ENCODE measurements at regions not wholly inside any gene's neighbourhood (a gene's known extent, or its start where the extent isn't known, plus 50 kb on each side); places are given as distances from the start of the nearest gene placed in this dataset.

DNA sequence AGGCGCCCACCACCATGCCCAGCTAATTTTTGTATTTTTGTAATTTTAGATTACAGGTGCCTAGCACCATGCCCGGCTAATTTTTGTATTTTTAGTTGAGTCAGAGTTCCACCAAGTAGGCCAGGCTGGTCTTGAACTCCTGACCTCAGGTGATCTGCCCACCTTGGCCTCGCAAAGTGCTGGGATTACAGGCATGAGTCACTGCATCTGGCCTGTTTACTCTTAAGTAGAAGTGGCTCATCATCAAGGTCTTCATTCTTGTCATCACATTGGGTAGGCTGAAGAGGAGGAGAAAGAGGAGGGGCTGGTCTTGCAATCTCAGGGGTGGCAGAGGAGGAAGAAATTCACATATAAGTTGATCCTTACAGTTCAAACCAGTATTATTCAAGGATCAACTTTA lies 152.4 kb upstream of the ATP2B1 start:
- no peak overlapping the region for H3K27ac ChIP-seq (ENCODE audit: low read depth in 1 of 3, low read length in 2 of 3)
- H3K9me3 ChIP-seq (ENCODE audit: control insufficient read depth in 2 of 2, insufficient read depth in 1 of 2, low read depth in 1 of 2, low read length in 1 of 2) = no peaks in the 10 kb centered on the region
- H3K36me3 ChIP-seq (ENCODE audit: control insufficient read depth in 3 of 3, insufficient read depth in 2 of 3, low read depth in 1 of 3, low read length in 3 of 3) = no peaks in the 10 kb centered on the region
- FAIRE-seq = no peak
- H3K27me3 ChIP-seq (ENCODE audit: control insufficient read depth in 3 of 3, insufficient read depth in 3 of 3, low read length in 3 of 3) = no peaks in the 10 kb centered on the region
- 69 to 90% (median 84%) methylated on average over 3 of the region's 3 CpGs for WGBS, 3 donors
- no peaks in the 10 kb centered on the region for H3K4me1 ChIP-seq (ENCODE audit: control insufficient read depth in 3 of 3, insufficient read depth in 2 of 3, low read depth in 1 of 3, low read length in 2 of 3)
- DNase-seq = no peak
- H3K4me3 ChIP-seq (ENCODE audit: low read depth in 1 of 3, low read length in 3 of 3) = no peak overlapping the region

DNA sequence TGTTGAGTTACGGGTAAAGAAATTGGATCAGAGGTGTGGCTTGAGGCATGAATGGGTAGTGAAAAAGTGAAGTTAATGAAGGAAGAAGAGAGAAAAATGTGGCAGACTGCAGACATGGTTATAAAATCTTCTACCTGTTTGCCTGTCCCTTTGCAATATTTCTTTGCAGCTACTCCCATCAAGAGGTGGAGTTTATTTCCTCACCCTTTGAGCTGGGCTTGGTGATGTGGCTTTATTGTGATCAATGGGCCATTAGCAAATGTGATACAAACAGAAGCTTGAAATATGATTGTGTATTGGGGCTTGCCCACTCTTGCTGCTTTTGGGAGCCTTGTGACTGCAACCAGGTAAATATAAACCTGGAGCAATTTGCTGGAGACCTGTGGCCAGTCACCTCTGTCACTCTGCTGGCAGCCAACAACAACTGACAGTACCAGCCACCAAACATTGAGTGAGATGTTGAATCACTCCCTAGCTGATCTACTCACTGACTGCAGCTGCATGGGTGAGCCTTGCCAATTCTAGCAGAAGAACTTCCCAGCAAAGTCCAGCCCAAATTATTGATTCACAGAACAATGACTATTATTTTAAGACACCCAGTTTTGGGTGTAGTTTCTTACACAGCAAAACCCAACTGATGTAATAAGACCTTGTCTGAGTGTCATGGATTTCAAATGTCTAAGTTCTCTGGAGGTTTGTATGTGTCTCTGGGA lies 151.0 kb upstream of the ATP2B1 start:
- Histone ChIP-seq H3K27ac (ENCODE audit: low read depth in 1 of 3, low read length in 2 of 3) (no peak overlapping the region), H3K4me3 (ENCODE audit: low read depth in 1 of 3, low read length in 3 of 3) (no peak overlapping the region), H3K27me3 (ENCODE audit: control insufficient read depth in 3 of 3, insufficient read depth in 3 of 3, low read length in 3 of 3) (no peaks in the 10 kb centered on the region), H3K36me3 (ENCODE audit: control insufficient read depth in 3 of 3, insufficient read depth in 2 of 3, low read depth in 1 of 3, low read length in 3 of 3) (no peaks in the 10 kb centered on the region), H3K9me3 (ENCODE audit: control insufficient read depth in 2 of 2, insufficient read depth in 1 of 2, low read depth in 1 of 2, low read length in 1 of 2) (no peaks in the 10 kb centered on the region), H3K4me1 (ENCODE audit: control insufficient read depth in 3 of 3, insufficient read depth in 2 of 3, low read depth in 1 of 3, low read length in 2 of 3) (no peaks in the 10 kb centered on the region)
- DNase-seq (peak; percentile 43 to 60), FAIRE-seq (no peak)
- 0 to 43% (median 7%) methylated on average over 1 of the region's 1 CpG for WGBS, 3 donors

DNA sequence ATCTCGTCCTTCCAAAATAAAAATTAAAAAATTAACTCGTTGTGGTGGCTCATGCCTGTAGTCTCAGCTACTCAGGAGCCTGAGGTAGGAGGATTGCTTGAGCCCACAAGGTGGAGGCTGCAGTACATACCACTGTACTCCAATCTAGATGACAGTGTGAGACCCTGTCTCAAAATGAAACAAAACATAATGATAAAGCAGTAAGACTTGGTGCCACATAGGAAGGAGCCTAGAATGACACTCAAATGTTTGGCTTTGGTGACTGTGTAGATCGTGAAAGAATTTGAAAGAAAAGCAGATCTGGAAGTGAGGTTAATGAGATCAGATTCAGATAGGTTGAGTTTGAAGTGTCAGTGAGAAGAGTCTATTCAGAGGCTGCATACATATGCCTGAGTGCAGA lies 150.1 kb upstream of the ATP2B1 start:
- H3K27me3 ChIP-seq (ENCODE audit: control insufficient read depth in 3 of 3, insufficient read depth in 3 of 3, low read length in 3 of 3) = no peaks in the 10 kb centered on the region
- 84 to 94% (median 87%) methylated on average over 3 of the region's 3 CpGs for WGBS, 3 donors
- H3K9me3 ChIP-seq (ENCODE audit: control insufficient read depth in 2 of 2, insufficient read depth in 1 of 2, low read depth in 1 of 2, low read length in 1 of 2) = no peaks in the 10 kb centered on the region
- no peak overlapping the region for H3K27ac ChIP-seq (ENCODE audit: low read depth in 1 of 3, low read length in 2 of 3)
- no peak overlapping the region for H3K4me3 ChIP-seq (ENCODE audit: low read depth in 1 of 3, low read length in 3 of 3)
- no peak for DNase-seq
- H3K36me3 ChIP-seq (ENCODE audit: control insufficient read depth in 3 of 3, insufficient read depth in 2 of 3, low read depth in 1 of 3, low read length in 3 of 3) = no peaks in the 10 kb centered on the region
- H3K4me1 ChIP-seq (ENCODE audit: control insufficient read depth in 3 of 3, insufficient read depth in 2 of 3, low read depth in 1 of 3, low read length in 2 of 3) = no peaks in the 10 kb centered on the region
- FAIRE-seq = no peak

DNA sequence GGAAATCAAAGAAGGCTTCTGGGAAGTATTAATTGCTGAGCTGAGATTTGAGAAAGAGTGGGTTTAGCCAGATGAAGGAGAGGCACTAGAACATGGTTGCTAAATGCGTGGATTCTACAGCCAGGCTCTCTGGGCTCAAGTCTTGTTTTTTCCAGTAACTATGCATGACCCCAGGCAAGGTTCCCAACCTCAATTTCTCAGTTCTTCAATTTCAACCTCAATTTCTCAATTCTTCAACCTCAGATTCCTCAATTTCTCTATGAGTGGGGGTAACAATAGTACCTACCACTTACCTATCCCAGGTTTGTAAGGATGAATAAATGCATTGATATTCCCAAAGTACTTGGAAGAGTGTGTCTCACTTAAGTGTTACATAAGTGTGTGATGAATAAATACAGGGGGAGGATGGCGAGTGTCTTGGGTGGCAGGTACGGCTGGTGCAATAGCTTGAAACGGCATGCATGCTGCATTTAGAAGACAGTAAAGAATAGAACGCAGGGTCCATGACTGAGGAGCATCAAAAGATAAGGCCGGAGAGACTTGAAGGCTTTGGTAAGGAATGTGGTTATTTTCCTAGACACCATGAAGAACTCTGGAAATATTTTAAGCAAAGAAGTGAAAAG lies 149.1 kb upstream of the ATP2B1 start:
- H3K4me1 ChIP-seq (ENCODE audit: control insufficient read depth in 3 of 3, insufficient read depth in 2 of 3, low read depth in 1 of 3, low read length in 2 of 3) = no peaks in the 10 kb centered on the region
- FAIRE-seq (no peak), DNase-seq (no peak)
- H3K36me3 ChIP-seq (ENCODE audit: control insufficient read depth in 3 of 3, insufficient read depth in 2 of 3, low read depth in 1 of 3, low read length in 3 of 3) = no peaks in the 10 kb centered on the region
- H3K9me3 ChIP-seq (ENCODE audit: control insufficient read depth in 2 of 2, insufficient read depth in 1 of 2, low read depth in 1 of 2, low read length in 1 of 2) = no peaks in the 10 kb centered on the region
- H3K4me3 ChIP-seq (ENCODE audit: low read depth in 1 of 3, low read length in 3 of 3) = no peak overlapping the region
- H3K27me3 ChIP-seq (ENCODE audit: control insufficient read depth in 3 of 3, insufficient read depth in 3 of 3, low read length in 3 of 3) = no peaks in the 10 kb centered on the region
- H3K27ac ChIP-seq (ENCODE audit: low read depth in 1 of 3, low read length in 2 of 3) = no peak overlapping the region
- 91 to 96% (median 93%) methylated on average over 6 of the region's 6 CpGs for WGBS, 3 donors

DNA sequence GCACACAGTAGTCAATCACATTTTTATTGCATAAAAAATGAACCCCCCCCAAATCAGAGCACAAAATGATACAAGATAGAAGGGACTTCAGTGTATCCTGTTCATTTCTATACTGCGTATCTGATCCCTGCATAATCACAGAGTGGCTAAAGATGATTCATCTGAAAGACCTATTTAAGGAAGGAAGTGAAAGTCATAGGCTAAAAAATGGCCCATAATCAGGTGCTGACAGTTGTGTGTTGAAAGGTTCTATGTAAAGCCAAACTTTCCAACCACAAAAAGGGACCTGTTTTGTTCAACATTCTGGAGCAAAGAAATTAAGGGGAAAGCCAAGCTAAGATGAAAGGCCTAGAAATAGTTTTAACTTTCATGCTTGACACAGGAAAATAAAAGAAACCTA lies 147.8 kb upstream of the ATP2B1 start:
- Histone ChIP-seq H3K27ac (ENCODE audit: low read depth in 1 of 3, low read length in 2 of 3) (no peak overlapping the region), H3K27me3 (ENCODE audit: control insufficient read depth in 3 of 3, insufficient read depth in 3 of 3, low read length in 3 of 3) (no peaks in the 10 kb centered on the region), H3K4me1 (ENCODE audit: control insufficient read depth in 3 of 3, insufficient read depth in 2 of 3, low read depth in 1 of 3, low read length in 2 of 3) (no peaks in the 10 kb centered on the region), H3K36me3 (ENCODE audit: control insufficient read depth in 3 of 3, insufficient read depth in 2 of 3, low read depth in 1 of 3, low read length in 3 of 3) (no peaks in the 10 kb centered on the region), H3K9me3 (ENCODE audit: control insufficient read depth in 2 of 2, insufficient read depth in 1 of 2, low read depth in 1 of 2, low read length in 1 of 2) (no peaks in the 10 kb centered on the region), H3K4me3 (ENCODE audit: low read depth in 1 of 3, low read length in 3 of 3) (no peak overlapping the region)
- DNase-seq = no peak
- no peak for FAIRE-seq
- WGBS, 3 donors = 76 to 84% (median 78%) methylated on average over 1 of the region's 1 CpG

DNA sequence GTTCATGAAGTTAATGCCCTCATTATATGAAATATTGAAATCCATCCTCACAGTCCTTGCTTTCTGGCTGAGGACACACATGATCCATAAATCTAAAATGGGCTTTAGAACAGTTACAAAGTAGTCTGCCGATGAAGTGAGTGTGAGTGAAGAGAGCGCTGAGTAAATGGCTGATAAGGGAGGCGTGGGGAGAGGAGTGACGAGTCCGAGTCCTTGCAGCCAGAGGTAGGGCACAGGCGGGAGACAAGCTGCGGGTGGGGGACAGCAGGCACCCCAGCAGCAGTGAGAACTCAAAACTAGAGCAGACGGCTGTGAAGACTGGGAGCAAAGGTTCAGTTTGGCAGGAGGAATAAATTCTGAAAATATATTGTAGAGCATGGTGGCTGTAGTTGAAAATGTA lies 140.1 kb upstream of the ATP2B1 start:
- no peaks in the 10 kb centered on the region for H3K27me3 ChIP-seq (ENCODE audit: control insufficient read depth in 3 of 3, insufficient read depth in 3 of 3, low read length in 3 of 3)
- no peaks in the 10 kb centered on the region for H3K9me3 ChIP-seq (ENCODE audit: control insufficient read depth in 2 of 2, insufficient read depth in 1 of 2, low read depth in 1 of 2, low read length in 1 of 2)
- DNase-seq (peak in 1 of 2 donors; percentile 29), FAIRE-seq (no peak)
- no peak overlapping the region for H3K27ac ChIP-seq (ENCODE audit: low read depth in 1 of 3, low read length in 2 of 3)
- H3K4me3 ChIP-seq (ENCODE audit: low read depth in 1 of 3, low read length in 3 of 3) = no peak overlapping the region
- H3K36me3 ChIP-seq (ENCODE audit: control insufficient read depth in 3 of 3, insufficient read depth in 2 of 3, low read depth in 1 of 3, low read length in 3 of 3) = no peaks in the 10 kb centered on the region
- WGBS, 3 donors = 38 to 69% (median 55%) methylated on average over 8 of the region's 8 CpGs
- no peaks in the 10 kb centered on the region for H3K4me1 ChIP-seq (ENCODE audit: control insufficient read depth in 3 of 3, insufficient read depth in 2 of 3, low read depth in 1 of 3, low read length in 2 of 3)

DNA sequence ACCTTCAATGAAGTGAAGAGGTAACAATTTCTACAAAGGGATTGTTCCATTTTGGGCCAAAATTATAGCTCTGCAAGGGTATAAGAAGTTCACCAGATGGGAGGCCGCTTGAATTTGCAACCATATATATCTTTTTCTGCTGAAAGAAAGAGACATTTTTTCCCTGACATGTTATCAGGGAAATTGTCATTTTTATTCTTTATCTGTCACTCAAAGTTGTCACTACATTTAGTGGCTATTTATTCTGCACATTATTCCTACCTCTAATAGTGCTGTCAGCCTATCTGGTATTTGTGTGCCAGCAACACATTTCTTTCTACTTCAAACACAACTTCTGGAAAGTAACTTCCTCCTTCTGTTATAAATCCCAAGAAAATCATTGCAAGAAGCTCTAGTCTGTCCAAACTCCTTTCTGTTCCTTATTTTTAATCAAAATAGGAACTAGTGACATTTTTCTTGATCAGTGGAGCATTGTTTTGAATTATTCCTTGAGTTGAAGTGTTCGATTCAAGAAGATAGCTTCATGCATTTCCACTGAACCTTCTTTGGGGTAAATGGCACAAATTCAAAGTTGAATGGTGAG lies 137.9 kb upstream of the ATP2B1 start:
- Histone ChIP-seq H3K36me3 (ENCODE audit: control insufficient read depth in 3 of 3, insufficient read depth in 2 of 3, low read depth in 1 of 3, low read length in 3 of 3) (no peaks in the 10 kb centered on the region), H3K27ac (ENCODE audit: low read depth in 1 of 3, low read length in 2 of 3) (no peak overlapping the region), H3K4me1 (ENCODE audit: control insufficient read depth in 3 of 3, insufficient read depth in 2 of 3, low read depth in 1 of 3, low read length in 2 of 3) (no peaks in the 10 kb centered on the region), H3K27me3 (ENCODE audit: control insufficient read depth in 3 of 3, insufficient read depth in 3 of 3, low read length in 3 of 3) (no peaks in the 10 kb centered on the region), H3K4me3 (ENCODE audit: low read depth in 1 of 3, low read length in 3 of 3) (no peak overlapping the region), H3K9me3 (ENCODE audit: control insufficient read depth in 2 of 2, insufficient read depth in 1 of 2, low read depth in 1 of 2, low read length in 1 of 2) (no peaks in the 10 kb centered on the region)
- FAIRE-seq = no peak
- no peak for DNase-seq
- 89 to 96% (median 95%) methylated on average over 2 of the region's 2 CpGs for WGBS, 3 donors

DNA sequence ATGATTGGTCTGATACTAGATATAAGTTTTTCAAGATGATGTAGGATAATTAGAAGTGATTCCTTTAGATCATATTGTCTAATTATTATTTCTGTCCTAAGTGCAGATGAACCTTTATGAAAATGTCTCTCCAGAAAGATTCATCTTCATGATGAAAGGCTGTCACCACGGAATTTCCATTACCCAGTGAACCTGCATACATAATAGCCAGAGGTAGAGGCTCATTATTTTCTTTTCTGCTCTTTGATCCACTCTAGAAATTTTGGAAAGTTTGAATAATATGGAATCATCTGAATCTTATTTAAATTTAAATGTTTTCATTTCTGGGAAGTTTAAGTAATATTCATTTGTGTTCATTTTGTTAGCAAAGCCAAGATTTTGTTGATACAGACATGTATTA lies 137.1 kb upstream of the ATP2B1 start:
- DNase-seq (no peak), FAIRE-seq (peak; percentile 5)
- WGBS, 3 donors = 57 to 91% (median 88%) methylated on average over 1 of the region's 1 CpG
- Histone ChIP-seq H3K4me1 (ENCODE audit: control insufficient read depth in 3 of 3, insufficient read depth in 2 of 3, low read depth in 1 of 3, low read length in 2 of 3) (no peaks in the 10 kb centered on the region), H3K36me3 (ENCODE audit: control insufficient read depth in 3 of 3, insufficient read depth in 2 of 3, low read depth in 1 of 3, low read length in 3 of 3) (no peaks in the 10 kb centered on the region), H3K4me3 (ENCODE audit: low read depth in 1 of 3, low read length in 3 of 3) (no peak overlapping the region), H3K27ac (ENCODE audit: low read depth in 1 of 3, low read length in 2 of 3) (no peak overlapping the region), H3K27me3 (ENCODE audit: control insufficient read depth in 3 of 3, insufficient read depth in 3 of 3, low read length in 3 of 3) (no peaks in the 10 kb centered on the region), H3K9me3 (ENCODE audit: control insufficient read depth in 2 of 2, insufficient read depth in 1 of 2, low read depth in 1 of 2, low read length in 1 of 2) (no peaks in the 10 kb centered on the region)
